Omental fat pad (tissue), 3 donors: ENCODE measurements at regions not wholly inside any gene's neighbourhood (a gene's known extent, or its start where the extent isn't known, plus 50 kb on each side); places are given as distances from the start of the nearest gene placed in this dataset.

Experiments used
- ATAC-seq: fragments of 150-250 bp; one replicate; pipeline ENCODE4 v1.9.1; 2016; ENCODE audit warnings: mild to moderate bottlenecking, moderate library complexity; ENCODE audit not compliant: low FRiP score
- DNase-seq: peaks from one replicate; pipeline ENCODE4 v3.0.0-alpha.2; 2019; ENCODE audit warnings: low spot score
- TF ChIP-seq, protein P1 (sequence below), 3 donors: fragments of 450-650 bp; IDR thresholded peaks; one replicate each; pipeline ENCODE4 v1.5.1; 2016 to 2017; ENCODE audit warnings: antibody characterized with exemption in 3 of 3, mild to moderate bottlenecking in 3 of 3, moderate library complexity in 2 of 3

DNA sequence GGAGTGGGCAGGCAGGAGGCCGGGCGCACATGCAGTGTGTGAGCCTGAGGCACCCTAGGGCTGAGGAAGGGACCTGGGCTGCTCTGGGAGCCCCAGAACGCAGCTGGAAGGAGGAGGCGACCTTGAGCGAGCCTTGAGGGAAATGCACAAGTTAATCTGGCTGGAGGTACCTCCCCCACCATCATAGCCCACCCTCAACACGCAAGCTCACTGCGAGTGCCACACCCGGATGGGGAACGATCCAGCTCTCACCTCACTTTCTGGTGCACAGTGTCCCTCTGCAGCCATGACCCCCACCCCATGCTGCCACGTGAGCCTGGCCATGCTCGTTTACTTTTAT, 162.4 kb upstream of the PPP2R2D start:
- no peak for ATAC-seq
- TF ChIP-seq, protein P1, sequence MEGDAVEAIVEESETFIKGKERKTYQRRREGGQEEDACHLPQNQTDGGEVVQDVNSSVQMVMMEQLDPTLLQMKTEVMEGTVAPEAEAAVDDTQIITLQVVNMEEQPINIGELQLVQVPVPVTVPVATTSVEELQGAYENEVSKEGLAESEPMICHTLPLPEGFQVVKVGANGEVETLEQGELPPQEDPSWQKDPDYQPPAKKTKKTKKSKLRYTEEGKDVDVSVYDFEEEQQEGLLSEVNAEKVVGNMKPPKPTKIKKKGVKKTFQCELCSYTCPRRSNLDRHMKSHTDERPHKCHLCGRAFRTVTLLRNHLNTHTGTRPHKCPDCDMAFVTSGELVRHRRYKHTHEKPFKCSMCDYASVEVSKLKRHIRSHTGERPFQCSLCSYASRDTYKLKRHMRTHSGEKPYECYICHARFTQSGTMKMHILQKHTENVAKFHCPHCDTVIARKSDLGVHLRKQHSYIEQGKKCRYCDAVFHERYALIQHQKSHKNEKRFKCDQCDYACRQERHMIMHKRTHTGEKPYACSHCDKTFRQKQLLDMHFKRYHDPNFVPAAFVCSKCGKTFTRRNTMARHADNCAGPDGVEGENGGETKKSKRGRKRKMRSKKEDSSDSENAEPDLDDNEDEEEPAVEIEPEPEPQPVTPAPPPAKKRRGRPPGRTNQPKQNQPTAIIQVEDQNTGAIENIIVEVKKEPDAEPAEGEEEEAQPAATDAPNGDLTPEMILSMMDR (IDR thresholded peaks at IDR 0.05) = no peak
- no peak for DNase-seq

DNA sequence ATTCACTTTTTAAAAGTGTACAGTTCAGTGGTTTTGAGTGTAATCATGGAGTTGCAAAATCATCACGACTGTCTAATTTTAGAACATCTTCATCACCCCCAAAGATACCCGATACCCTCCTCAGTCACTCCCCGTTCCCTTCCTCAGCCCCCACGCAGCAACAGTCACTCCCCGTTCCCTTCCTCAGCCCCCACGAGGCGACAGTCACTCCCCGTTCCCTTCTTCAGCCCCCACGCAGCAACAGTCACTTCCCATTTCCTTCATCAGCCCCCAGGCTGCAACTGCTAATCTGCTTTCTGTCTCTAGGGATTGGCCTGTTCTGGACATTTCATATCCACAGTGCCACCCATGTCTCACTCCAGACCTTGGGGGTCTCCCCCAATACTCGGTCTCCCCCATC, 161.6 kb upstream of the PPP2R2D start:
- no peak for ATAC-seq

DNA sequence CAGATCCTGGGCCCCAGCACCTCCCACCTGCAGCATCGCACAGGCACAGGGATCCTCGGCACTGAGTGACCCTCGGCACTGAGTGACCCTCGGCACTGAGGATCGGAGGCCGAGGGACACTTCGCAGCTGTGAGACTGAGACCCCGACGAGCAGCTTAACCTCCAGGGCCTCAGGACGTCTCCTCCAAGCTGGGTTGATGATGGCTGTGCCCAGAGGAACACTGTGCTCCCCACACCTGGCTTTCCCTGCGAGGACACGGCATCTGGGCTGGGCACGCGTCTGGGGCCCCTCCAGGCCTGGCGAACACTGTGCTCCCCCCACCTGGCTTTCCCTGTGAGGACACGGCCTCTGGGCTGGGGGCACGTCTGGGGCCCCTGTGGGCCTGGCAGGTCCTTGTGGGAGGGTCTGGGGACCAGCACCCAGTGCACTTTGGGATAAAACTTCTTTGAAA, 158.3 kb upstream of the PPP2R2D start:
- TF ChIP-seq, protein P1 (IDR thresholded peaks at IDR 0.05) = no peak
- no peak for ATAC-seq
- DNase-seq = no peak

More for the DNA sequence above, 161.6 kb upstream of the PPP2R2D start:
- TF ChIP-seq, protein P1 (IDR thresholded peaks at IDR 0.05) = no peak
- no peak for DNase-seq

DNA sequence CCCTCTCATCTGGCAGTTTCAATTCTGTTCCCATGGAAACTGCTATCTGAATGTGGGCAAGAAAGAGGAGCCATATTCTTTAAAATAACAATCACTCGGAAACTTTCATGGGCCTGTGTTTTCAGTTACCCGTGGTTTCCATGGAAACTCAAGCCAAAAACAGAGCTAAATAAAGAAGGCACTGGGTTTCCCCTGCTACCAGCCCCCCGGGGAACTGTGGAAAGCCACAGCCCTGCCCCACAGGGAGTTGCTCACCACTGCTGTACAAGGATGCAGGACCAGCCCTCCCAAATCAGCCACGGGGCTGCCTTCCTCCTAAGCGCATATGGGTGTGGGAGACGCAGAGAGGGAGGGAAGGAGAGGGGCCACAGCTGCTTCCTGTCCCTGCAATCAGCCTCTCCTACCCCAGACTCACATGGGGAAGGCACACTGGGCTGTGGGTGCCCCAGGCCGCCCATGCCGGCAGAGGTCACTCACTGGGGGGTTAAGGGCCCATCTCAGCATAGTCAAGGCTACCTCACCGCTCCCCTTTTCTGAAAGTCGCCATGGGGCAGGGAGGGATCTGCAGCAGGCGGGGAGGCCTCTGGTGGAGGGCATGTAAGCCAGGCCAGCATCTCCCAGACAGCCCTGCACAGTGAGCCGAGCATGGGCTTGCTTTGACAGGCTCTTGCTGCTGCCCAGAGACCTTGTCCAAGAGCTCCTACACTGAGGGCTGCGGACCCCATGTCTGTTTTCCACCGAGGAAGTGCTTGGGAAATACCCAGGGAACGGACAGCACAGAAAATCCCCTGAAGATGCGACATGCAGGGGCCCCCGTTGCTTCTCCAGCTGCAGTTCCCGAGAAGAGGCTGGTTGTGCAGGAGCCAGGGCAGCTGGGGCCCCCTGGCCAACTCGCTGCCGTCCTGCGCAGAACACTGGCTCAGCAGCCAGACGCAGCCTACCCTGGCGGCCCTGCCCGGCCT, 157.3 kb upstream of the PPP2R2D start:
- DNase-seq = no peak
- TF ChIP-seq, protein P1 (IDR thresholded peaks at IDR 0.05) = no peak
- no peak for ATAC-seq

DNA sequence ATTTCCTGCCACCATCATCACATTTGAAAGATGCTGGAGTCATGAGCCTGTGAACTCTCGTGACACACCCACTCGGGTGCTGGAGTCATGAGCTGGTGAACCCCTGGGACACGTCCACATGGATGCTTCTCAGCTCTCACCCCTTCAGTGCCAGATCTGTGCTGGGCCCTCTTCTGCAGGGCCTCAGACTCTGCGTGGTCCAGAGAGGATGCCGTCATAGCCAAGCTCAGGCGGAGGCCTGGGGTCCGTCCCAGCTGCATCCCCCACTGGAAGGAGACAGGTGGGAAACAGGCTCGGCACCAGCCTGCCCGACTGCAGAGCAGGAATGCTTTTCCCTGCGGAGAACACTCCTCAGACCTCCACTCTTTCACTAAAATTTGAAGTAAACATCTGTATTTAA, 156.5 kb upstream of the PPP2R2D start:
- TF ChIP-seq, protein P1 (IDR thresholded peaks at IDR 0.05) = no peak
- no peak for ATAC-seq
- no peak for DNase-seq

DNA sequence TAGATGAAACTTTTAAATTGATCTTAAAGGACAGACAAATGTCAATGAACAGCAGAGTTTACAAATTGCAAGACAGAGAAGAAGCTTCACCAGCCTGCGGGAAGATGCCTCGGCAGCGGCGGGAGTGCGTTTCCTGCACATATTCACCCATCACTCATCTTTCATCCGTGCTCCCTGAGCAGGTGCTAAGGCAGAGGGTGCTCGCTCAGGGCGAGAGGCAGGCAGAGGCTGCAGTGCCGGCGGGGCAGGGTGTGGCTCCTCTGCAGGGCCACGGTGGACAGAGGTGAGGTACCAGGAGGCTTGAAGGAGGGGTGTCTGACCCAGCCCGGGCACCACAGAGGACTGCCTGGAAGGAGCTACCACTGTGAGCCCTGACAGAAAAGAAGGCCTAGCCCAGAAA, 155.2 kb upstream of the PPP2R2D start:
- TF ChIP-seq, protein P1 (IDR thresholded peaks at IDR 0.05) = no peak
- ATAC-seq (no peak), DNase-seq (no peak)

DNA sequence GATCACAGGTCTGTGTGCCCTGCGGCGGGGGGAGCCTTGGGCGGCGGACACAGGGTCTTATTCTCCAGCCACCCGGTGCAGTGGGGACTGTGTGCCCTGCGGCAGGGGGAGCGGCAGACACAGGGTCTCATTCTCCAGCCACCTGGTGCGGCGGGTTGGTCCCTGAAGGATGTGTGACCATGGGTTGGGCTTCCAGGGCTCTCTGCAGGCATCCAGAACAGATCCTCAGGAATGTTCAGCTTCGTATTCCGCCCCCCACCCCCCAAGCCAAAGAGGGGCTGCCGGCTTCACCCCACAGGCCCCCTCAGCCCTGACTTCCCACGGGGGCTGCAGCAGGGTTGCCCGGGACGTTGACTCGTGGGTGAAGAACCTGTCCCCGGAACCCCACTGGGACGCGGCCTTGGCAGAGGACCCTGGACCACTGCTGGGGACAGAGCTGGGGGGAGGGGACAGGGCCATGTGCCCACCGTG, 154.5 kb upstream of the PPP2R2D start:
- TF ChIP-seq, protein P1 (IDR thresholded peaks at IDR 0.05) = no peak
- DNase-seq = no peak
- no peak for ATAC-seq
